Left lung (tissue), 4 donors: ENCODE measurements at regions not wholly inside any gene's neighbourhood (a gene's known extent, or its start where the extent isn't known, plus 50 kb on each side); places are given as distances from the start of the nearest gene placed in this dataset.

Experiments
- ATAC-seq: fragments of 200-7000 bp; cut with Tn5 transposase; one replicate; pipeline ENCODE4 v1.9.1; 2020; ENCODE audit warnings: moderate library complexity
- DNase-seq, 4 donors: peaks; one replicate each; pipeline ENCODE4 v3.0.0-alpha.2; 2013 to 2020
- H3K27ac ChIP-seq, 2 donors: fragments of 200-600 bp; sonication (generic) in 1 of 2; one replicate each; pipeline versions ENCODE4 v1.5.0 to v1.8.0; 2020 to 2021
- H3K27me3 ChIP-seq, 2 donors: fragments of 200-600 bp; sonication (generic) in 1 of 2; one replicate each; pipeline versions ENCODE4 v1.5.0 to v1.8.0; 2020 to 2021
- H3K36me3 ChIP-seq, 2 donors: fragments of 200-600 bp; sonication (generic) in 1 of 2; one replicate each; pipeline versions ENCODE4 v1.5.0 to v1.8.0; 2020 to 2021
- H3K4me1 ChIP-seq, 2 donors: fragments of 200-600 bp; one replicate each; pipeline ENCODE4 v1.8.0; 2021
- H3K4me3 ChIP-seq, 2 donors: fragments of 200-600 bp; sonication (generic) in 1 of 2; one replicate each; pipeline versions ENCODE4 v1.5.0 to v1.8.0; 2020 to 2021; ENCODE audit warnings: mild to moderate bottlenecking in 1 of 2
- H3K9me3 ChIP-seq, 2 donors: fragments of 200-600 bp; sonication (generic) in 1 of 2; one replicate each; pipeline versions ENCODE4 v1.5.0 to v1.8.0; 2020 to 2021
- CTCF ChIP-seq, 2 donors: fragments of 200-600 bp; sonication (generic) in 1 of 2; IDR thresholded peaks; one replicate each; pipeline versions ENCODE4 v1.5.0 to v1.8.0; 2021; ENCODE audit warnings: antibody characterized with exemption in 2 of 2
- intact Hi-C, 2 donors: fragments of 100-400 bp; cut with DNase I; formaldehyde crosslinking; loops; one replicate each; pipeline versions ENCODE4 v1.11.2 to v1.14.2; 2022
- donor health status: DM: no; HTN: yes; CAD: no.
- donor health status: DM: no; HTN: no; CAD: no.

GRCh38 chr4:126947536-126947935 is 685.2 kb upstream of the INTU start:
- Histone ChIP-seq H3K4me1 (no peaks in the 10 kb centered on the region), H3K36me3 (no peaks in the 10 kb centered on the region), H3K27me3 (no peaks in the 10 kb centered on the region), H3K27ac (no peak overlapping the region), H3K4me3 (no peak overlapping the region), H3K9me3 (peaks cover 0 to 4% of the 10 kb centered on the region in 2 donors)
- DNase-seq: no peak
- no peak for TF ChIP-seq CTCF (IDR thresholded peaks at IDR 0.05)
- ATAC-seq: no peak
- intact Hi-C loops: no loop called here

- no peak for TF ChIP-seq CTCF (IDR thresholded peaks at IDR 0.05)
- ATAC-seq (no peak), DNase-seq (no peak)
- no peaks in the 10 kb centered on the region for H3K4me1 ChIP-seq
- intact Hi-C loops: no loop called here
- H3K27me3 ChIP-seq: no peaks in the 10 kb centered on the region
- no peak overlapping the region for H3K4me3 ChIP-seq
- no peaks in the 10 kb centered on the region for H3K36me3 ChIP-seq
- H3K9me3 ChIP-seq: peaks cover 0 to 4% of the 10 kb centered on the region in 2 donors
- no peak overlapping the region for H3K27ac ChIP-seq
Observed at GRCh38 chr4:126954537-126955291, 678.0 kb upstream of the INTU start.

- Histone ChIP-seq H3K4me1 (no peaks in the 10 kb centered on the region), H3K27me3 (no peaks in the 10 kb centered on the region), H3K4me3 (no peak overlapping the region), H3K36me3 (no peaks in the 10 kb centered on the region), H3K9me3 (peaks cover 0 to 4% of the 10 kb centered on the region in 2 donors), H3K27ac (no peak overlapping the region)
- ATAC-seq: no peak
- TF ChIP-seq CTCF (IDR thresholded peaks at IDR 0.05): no peak
- peak in 1 of 4 donors; percentile 68 for DNase-seq
- intact Hi-C loops: no loop called here
Observed at GRCh38 chr4:126955292-126956183, 677.2 kb upstream of the INTU start.

GRCh38 chr4:126956184-126956897 is 676.4 kb upstream of the INTU start:
- Histone ChIP-seq H3K4me1 (no peaks in the 10 kb centered on the region), H3K9me3 (no peaks in the 10 kb centered on the region), H3K4me3 (no peak overlapping the region), H3K27me3 (no peaks in the 10 kb centered on the region), H3K27ac (no peak overlapping the region), H3K36me3 (no peaks in the 10 kb centered on the region)
- ATAC-seq (no peak), DNase-seq (peak in 1 of 4 donors; percentile 60)
- TF ChIP-seq CTCF (IDR thresholded peaks at IDR 0.05): no peak
- intact Hi-C loops: no loop called here
